ENCODE measurements at regions not wholly inside any gene's neighbourhood (a gene's known extent, or its start where the extent isn't known, plus 50 kb on each side); places are given as distances from the start of the nearest gene placed in this dataset.
"Not testable (repeated sequence)": the region's sequence is repeated elsewhere in the genome, so short reads cannot be mapped to it uniquely, and the experiment has no call there.

- TF ChIP-seq CTCF (conservative IDR thresholded peaks at IDR 0.05; ENCODE audit: low read length); EZH2phosphoT487 (IDR thresholded peaks at IDR 0.05; ENCODE audit: borderline replicate concordance, low read depth, low read length): not testable (repeated sequence)
These were observed 2684.1 kb upstream of the TPTE start for GRCh38 chr21:7837315-7837714.

Data from OCI-LY7 (cell line).